Right lobe of liver (tissue), 6 donors: ENCODE measurements at regions not wholly inside any gene's neighbourhood (a gene's known extent, or its start where the extent isn't known, plus 50 kb on each side); places are given as distances from the start of the nearest gene placed in this dataset.

Experiments used
- ATAC-seq, 4 donors: fragments of 200-7000 bp; cut with Tn5 transposase; one replicate each; pipeline ENCODE4 v1.9.1; 2020; ENCODE audit warnings: mild to moderate bottlenecking in 4 of 4, moderate library complexity in 4 of 4
- DNase-seq, 3 donors: peaks; one replicate each; pipeline ENCODE4 v3.0.0-alpha.2; 2020
- H3K27ac ChIP-seq, 3 donors: fragments of 200-600 bp; one replicate each; pipeline ENCODE4 v1.8.0; 2022
- H3K27me3 ChIP-seq, 2 donors: fragments of 200-600 bp; one replicate each; pipeline ENCODE4 v1.8.0; 2022
- H3K36me3 ChIP-seq, 4 donors: fragments of 200-600 bp; sonication (generic) in 1 of 4; one replicate each; pipeline versions ENCODE4 v1.5.1 to v1.8.0; 2017 to 2022; ENCODE audit warnings: control low read depth in 1 of 4
- H3K4me1 ChIP-seq, 4 donors: fragments of 200-600 bp; sonication (generic) in 1 of 4; one replicate each; pipeline versions ENCODE4 v1.5.1 to v1.8.0; 2017 to 2022; ENCODE audit warnings: control low read depth in 1 of 4
- H3K4me3 ChIP-seq, 3 donors: fragments of 200-600 bp; one replicate each; pipeline ENCODE4 v1.8.0; 2022
- H3K9me3 ChIP-seq, 4 donors: fragments of 200-600 bp; sonication (generic) in 1 of 4; one replicate each; pipeline versions ENCODE4 v1.5.1 to v1.8.0; 2017 to 2022; ENCODE audit warnings: control low read depth in 1 of 4
- POLR2A ChIP-seq: fragments of 450-650 bp; IDR thresholded peaks from one replicate; pipeline ENCODE4 v1.6.1; 2017; ENCODE audit warnings: antibody characterized with exemption, mild to moderate bottlenecking
- WGBS: methylation state at CpG from one replicate; pipeline ENCODE4 v1.1.6; 2018; ENCODE audit warnings: low coverage, low lambda C conversion rate; ENCODE audit not compliant: insufficient coverage; ENCODE audit errors: missing lambda C conversion rate; 5-methylcytosine and 5-hydroxymethylcytosine counted together
- intact Hi-C, 2 donors: fragments of 100-400 bp; cut with DNase I; formaldehyde crosslinking; loops; one replicate each; pipeline versions ENCODE4 v1.11.2 to v1.14.1; 2022
- TF ChIP-seq, protein P1 (sequence below), 4 donors: fragments of 200-600 bp in 3 of 4; fragments of 450-650 bp in 1 of 4; IDR thresholded peaks; one replicate each; pipeline versions ENCODE4 v1.5.1 to v1.8.0; 2016 to 2022; ENCODE audit warnings: antibody characterized with exemption in 4 of 4, mild to moderate bottlenecking in 2 of 4
- donor health status: DM: no; HTN: yes; CAD: no.
- donor health status: DM: no; HTN: no; CAD: no.
- donor health status: DM: no; HTN: no; CAD: no.
- donor health status: DM: no; HTN: yes; CAD: no.
- donor health status: DM: no; HTN: yes; CAD: no.

DNA sequence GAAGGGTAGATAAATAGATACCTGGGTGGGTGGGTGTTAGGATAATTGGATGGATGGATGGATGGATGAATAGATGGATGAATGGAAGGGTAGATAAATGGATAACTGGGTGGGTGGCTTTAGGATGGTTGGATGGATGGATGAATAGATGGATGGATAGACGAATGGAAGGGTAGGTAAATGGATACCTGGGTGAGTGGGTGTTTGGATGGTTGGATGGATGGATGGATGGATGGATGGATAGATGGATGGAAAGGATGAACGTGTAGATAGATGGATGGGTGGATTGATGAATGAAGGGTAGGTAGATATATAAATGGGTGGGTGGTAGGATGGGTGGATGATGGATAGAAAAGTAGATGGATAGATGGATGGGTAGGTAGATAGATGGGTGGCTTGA lies 59.8 kb upstream of the RXRA start:
- Histone ChIP-seq H3K27me3 (no peaks in the 10 kb centered on the region), H3K4me1 (peaks cover 0 to 66% (median 32%) of the 10 kb centered on the region in 4 donors), H3K27ac (peak overlapping the region in 2 of 3 donors; percentile 91 to 92), H3K36me3 (no peaks in the 10 kb centered on the region), H3K4me3 (no peak overlapping the region), H3K9me3 (no peaks in the 10 kb centered on the region)
- no peak for DNase-seq
- TF ChIP-seq, protein P1, sequence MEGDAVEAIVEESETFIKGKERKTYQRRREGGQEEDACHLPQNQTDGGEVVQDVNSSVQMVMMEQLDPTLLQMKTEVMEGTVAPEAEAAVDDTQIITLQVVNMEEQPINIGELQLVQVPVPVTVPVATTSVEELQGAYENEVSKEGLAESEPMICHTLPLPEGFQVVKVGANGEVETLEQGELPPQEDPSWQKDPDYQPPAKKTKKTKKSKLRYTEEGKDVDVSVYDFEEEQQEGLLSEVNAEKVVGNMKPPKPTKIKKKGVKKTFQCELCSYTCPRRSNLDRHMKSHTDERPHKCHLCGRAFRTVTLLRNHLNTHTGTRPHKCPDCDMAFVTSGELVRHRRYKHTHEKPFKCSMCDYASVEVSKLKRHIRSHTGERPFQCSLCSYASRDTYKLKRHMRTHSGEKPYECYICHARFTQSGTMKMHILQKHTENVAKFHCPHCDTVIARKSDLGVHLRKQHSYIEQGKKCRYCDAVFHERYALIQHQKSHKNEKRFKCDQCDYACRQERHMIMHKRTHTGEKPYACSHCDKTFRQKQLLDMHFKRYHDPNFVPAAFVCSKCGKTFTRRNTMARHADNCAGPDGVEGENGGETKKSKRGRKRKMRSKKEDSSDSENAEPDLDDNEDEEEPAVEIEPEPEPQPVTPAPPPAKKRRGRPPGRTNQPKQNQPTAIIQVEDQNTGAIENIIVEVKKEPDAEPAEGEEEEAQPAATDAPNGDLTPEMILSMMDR (IDR thresholded peaks at IDR 0.05), result no peak
- TF ChIP-seq POLR2A, result no peak
- 75% methylated on average over 2 of the region's 2 CpGs for WGBS
- ATAC-seq, result no peak
- intact Hi-C loops, result loop anchor here (5.0 to 10.0 kb wide), 2 partner anchors 56 to 58 kb away; partner anchors contain the start of gene RXRA (in 1 of the 2)

DNA sequence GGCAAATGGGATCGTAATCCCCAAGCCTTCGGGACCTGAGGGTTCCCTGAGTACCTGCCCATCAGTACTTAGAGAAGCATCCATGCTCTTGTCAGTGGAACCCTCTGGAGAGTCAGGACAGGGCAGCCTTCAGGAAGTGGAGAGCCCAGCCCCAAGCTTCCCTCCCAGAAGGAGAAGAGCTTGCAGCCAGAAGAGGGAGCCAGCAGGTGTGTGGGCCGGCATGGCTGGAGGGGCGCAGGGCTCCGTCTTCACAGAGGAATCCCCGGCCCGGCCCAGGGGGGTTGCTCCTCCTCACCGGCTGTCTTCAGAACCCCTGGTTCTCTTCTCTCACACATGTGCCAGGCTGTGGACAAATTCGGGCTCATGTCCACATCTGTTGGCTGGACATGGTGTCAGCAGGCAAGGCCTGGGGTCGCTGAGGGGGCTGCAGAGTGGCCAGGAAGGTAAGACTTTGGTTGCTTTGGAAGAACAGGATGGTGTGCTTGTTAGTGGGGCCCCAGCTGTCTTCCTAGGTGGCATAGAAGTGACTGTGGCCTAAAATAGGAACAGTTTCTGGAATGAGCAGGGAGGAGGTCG lies 58.9 kb upstream of the RXRA start:
- peaks cover 0 to 65% (median 31%) of the 10 kb centered on the region in 4 donors for H3K4me1 ChIP-seq
- H3K27ac ChIP-seq, result peak overlapping the region in 2 of 3 donors; percentile 91 to 95
- WGBS, result 50% methylated on average over 1 of the region's 11 CpGs
- intact Hi-C loops, result loop anchor here (5.0 to 10.0 kb wide), 2 partner anchors 55 to 57 kb away; partner anchors contain the start of gene RXRA (in 1 of the 2)
- no peak overlapping the region for H3K4me3 ChIP-seq
- DNase-seq (no peak), ATAC-seq (peak in 2 of 4 donors; percentile 4 to 10)
- TF ChIP-seq, protein P1 (IDR thresholded peaks at IDR 0.05), result peak in 2 of 4 donors; percentile 15 to 23
- TF ChIP-seq POLR2A, result no peak
- no peaks in the 10 kb centered on the region for H3K27me3 ChIP-seq
- no peaks in the 10 kb centered on the region for H3K9me3 ChIP-seq
- H3K36me3 ChIP-seq, result no peaks in the 10 kb centered on the region

DNA sequence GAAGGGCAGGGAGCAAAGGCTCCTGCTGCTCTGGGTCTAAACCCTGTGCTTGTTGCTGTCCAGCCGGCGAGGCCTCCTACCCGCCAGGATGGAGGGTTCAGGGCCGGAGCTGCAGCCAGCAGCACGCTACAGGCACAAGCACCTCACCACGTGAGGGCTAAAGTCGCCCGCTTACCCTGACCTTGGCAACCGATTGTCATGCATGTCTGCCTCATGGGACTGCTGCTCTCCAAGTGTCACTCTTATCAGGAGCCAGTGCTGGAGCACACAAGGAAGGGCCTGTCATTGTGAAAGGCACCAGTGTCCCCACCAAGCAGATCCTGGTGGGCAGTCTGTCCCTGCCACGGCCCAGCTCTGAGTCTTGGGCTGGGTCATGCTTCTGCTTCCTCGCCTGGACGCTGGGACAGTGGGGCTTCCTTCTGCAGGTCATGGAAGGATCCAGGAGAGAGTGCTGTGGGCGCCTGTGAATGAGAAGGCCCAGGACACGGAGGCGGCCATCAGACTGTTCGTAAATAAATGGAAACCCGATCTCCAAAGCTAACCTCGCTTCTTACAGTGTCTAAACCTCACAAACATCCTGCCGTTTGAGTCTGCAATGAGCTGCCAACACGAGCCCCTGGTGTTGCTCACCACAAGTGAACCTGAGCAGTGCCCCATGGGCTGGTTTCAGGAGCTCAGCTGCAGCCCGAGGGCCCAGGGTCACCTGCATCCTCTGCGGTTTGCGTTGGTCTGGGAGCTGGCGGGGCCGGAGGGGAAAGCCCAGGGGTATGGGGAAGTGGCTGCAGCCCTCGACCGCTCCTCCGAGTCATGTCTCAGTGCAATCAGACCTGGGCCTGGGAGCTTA lies 58.2 kb upstream of the RXRA start:
- peak; percentile 55 to 76 (median 70) for ATAC-seq
- intact Hi-C loops, result loop anchor here (5.0 to 10.0 kb wide), 2 partner anchors 54 to 57 kb away; partner anchors contain the start of gene RXRA (in 1 of the 2)

DNA sequence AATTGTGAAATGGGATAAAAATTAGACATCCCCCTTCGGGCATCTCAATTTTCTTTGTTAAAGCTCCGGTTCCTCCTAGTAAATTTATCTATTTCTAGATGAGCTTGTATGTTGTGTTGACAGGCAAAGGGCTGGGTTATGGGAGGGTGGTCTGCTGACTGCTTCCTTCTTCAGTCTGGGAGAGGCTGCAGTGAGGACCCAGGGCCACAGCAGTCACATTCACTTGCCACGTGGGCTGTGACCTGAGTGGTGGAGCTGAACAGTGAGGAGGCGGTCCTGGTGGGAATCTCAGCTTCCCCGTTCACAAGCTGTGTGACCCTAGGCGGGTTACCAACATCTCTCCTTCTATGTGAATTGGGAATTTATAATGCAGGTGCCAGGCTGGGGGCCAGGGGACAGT lies 57.5 kb upstream of the RXRA start:
- DNase-seq (no peak), ATAC-seq (no peak)
- H3K27ac ChIP-seq, result peak overlapping the region in 2 of 3 donors; percentile 91 to 95
- intact Hi-C loops, result loop anchor here (5.0 to 10.0 kb wide), 2 partner anchors 54 to 56 kb away; partner anchors contain the start of gene RXRA (in 1 of the 2)
- H3K36me3 ChIP-seq, result no peaks in the 10 kb centered on the region
- 50% methylated on average over 2 of the region's 6 CpGs for WGBS
- no peaks in the 10 kb centered on the region for H3K9me3 ChIP-seq
- H3K4me3 ChIP-seq, result no peak overlapping the region
- H3K27me3 ChIP-seq, result no peaks in the 10 kb centered on the region
- peaks cover 0 to 67% (median 31%) of the 10 kb centered on the region in 4 donors for H3K4me1 ChIP-seq
- TF ChIP-seq, protein P1 (IDR thresholded peaks at IDR 0.05), result no peak
- no peak for TF ChIP-seq POLR2A

More for the DNA sequence above, 58.2 kb upstream of the RXRA start:
- 39% methylated on average over 19 of the region's 28 CpGs for WGBS
- Histone ChIP-seq H3K4me3 (no peak overlapping the region), H3K27me3 (no peaks in the 10 kb centered on the region), H3K4me1 (peaks cover 0 to 70% (median 33%) of the 10 kb centered on the region in 4 donors), H3K36me3 (no peaks in the 10 kb centered on the region), H3K9me3 (no peaks in the 10 kb centered on the region), H3K27ac (peak overlapping the region in 2 of 3 donors; percentile 91 to 95)
- DNase-seq, result peak; percentile 65 to 97 (median 96)
- TF ChIP-seq, protein P1 (IDR thresholded peaks at IDR 0.05), result no peak
- peak; percentile 33 for TF ChIP-seq POLR2A
